CD4-positive, alpha-beta T cell treated with Interleukin-4 for 4 hours (primary cell): ENCODE measurements at regions not wholly inside any gene's neighbourhood (a gene's known extent, or its start where the extent isn't known, plus 50 kb on each side); places are given as distances from the start of the nearest gene placed in this dataset.

Experiments used
- DNase-seq: peaks from one replicate; pipeline ENCODE4 v3.0.0-alpha.2; 2020

DNA sequence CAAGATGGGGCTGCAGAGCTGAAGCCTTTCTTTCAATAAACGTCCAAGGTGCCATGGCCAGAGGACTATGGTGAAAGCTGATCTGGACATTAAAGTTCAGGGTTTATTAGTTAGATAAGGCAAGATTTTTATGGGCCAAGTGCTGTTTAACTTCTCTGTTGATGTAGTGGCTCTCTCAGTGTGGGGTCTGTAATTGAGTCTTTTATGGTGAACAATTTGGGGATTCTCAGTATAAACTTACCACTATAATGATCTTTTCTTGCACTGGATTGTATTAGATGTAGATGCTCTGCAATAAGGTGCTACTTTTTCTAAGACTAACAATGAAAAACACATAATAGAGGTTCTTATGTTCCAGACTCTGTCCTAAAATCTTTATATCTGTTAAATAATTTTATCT lies 190.1 kb upstream of the KLF12 start:
- no peak for DNase-seq

DNA sequence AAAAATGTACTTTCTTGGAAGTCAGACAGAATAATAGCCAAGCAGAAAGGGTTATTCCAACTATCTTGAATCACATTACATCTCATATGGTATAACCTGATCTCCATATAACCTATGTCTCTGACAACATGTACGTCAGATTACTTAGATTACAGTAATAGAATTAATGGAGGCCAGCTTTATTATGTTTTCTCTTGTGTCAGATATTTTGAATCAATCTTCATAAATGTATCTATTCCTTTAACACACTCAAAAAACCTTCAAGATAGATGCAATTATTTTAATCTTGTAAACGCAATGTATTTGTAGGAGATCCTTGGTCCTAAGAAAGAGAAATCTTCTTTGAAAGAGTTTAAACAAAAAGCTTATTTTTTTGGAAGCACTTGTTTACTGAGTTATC lies 188.4 kb upstream of the KLF12 start:
- DNase-seq, result no peak

DNA sequence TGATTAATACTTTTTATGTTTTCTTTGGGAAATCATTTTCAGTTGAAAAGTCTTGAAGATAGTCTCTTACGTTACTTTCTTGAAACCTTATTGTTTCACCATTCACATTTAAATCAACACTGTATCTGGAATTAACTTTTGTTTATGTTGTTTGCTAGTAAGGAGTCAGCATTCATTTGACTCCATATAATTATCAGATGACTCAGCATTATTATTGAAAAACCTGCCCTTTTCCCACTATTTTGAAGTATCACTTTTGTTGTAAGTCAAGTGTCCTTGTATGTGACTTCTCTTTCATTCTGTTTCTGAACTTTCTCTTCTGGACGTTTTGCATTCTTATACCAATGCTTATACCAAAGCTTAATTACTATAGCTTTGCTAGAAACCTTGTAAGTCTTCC lies 186.1 kb upstream of the KLF12 start:
- DNase-seq, result no peak

DNA sequence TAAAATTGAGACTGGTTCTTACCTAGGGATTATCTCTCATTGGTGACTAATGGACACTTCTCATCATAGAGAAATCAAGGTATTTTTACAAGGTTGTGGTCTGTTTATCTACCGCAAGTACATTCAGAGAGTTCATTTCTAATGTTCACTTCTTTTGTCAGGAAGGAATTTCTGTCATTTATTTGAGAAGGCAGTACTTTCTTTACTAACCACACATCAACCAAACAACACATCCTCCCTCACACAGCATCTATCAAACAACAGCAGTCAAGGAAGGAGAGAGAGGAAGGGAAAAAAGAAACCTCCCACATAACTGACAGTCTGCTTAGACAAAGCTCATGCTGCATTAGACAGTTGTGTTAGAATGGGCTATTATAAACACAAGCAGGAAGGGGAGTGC lies 182.3 kb upstream of the KLF12 start:
- no peak for DNase-seq

DNA sequence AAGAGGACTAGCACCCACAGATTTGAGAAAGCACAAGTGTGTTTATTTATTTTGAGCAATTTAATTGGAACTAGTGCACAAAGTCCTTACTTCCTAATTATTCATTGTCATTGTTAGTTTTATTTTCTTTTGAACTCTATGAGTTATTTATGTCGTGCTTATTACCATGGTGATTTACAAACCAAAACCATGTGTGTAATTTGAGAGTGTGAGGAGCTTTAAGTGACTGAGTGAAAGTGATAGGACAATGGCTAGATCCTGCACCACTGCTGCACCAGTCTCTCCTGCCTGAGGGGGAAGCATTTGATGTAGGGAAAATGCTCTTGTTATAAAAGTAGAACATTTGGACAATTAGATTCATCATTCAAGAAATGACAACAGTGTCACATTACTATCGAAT lies 172.3 kb upstream of the KLF12 start:
- DNase-seq, result peak; percentile 22

DNA sequence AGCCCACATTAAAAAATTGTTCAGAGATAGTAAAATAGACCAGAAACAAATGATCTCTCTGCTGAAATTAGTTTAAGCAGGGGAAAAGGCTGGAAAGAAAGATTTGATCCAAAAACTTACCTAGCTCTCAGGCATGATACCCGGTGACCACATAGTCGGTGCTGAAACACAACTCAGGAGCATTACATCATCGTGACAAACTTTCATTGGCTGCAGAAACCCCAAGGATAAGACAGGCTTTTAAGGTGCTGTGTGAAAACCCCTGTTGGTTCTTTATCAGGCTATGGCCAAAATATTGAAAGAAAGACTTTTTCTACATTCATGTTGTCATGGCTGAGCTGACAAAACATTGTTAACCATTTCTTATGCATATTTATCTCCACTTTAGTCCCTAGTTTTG lies 171.7 kb upstream of the KLF12 start:
- no peak for DNase-seq

DNA sequence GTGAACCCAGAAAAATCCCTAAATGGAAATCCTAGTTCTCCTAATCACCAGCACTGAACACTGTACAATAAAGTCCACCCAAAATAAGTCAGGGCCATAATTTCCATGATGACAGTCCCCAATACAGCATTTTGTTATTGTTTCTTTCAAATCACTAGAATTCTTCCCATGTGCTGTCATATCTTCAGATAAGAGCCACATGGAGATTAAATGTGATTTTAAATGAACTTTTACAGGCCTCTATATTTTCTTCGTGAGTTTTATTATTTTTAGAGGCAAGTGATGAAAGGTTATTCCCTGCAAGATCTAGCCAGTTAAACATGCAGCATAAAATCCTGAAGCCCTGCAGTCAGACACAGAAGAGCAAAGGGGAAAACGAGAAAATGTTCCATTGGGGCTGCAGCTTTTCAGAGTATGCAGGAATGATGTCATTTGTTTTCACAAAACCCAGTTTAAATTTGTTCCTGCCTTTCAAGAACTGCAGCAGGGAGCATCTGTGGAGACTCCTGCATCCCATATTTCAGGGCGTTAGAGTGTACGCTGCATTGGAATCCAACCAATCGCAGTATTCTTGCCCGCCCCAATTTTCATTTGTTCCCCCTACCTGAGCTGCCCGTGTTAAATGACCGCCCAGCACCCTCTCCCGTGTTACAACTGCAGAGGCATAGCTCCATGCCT lies 167.2 kb upstream of the KLF12 start:
- no peak for DNase-seq

DNA sequence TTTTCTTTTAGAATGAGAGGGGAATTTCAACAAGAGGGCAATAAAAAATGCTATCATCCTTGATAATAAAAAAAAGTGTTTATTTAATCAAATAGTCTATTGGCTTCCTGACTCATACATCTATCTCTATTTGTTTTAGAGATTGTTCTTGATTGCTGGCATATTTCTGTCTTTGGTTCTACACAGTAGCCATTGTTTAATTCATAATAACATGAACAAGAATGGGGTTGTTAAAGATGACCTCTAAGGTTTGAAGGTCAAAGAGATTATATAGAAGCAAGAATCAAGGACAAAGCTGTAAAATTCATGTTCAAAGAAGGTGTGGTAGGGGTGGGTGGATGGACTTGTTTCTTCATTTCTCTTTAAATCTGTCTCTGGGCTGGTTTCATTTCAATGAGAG lies 166.0 kb upstream of the KLF12 start:
- no peak for DNase-seq

DNA sequence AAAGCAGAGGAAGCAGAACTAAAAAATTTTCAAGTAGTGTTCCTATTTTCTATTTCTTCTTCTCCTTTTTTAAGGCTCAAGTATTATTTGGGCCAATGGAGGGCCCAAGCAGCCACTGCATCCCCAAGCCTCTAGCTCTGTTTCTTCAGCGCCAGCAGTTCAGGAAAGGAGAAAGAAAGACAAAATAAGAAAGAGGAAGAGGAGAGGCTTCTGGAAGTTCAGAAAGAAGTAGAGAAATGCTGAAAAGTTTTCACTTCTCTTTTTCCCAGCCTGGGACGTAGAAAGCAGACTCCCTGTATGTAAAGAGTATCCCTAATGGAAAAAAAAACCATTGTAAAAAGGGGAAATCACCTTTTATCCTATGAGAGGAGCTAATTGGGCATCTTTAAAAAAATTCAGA lies 165.5 kb upstream of the KLF12 start:
- no peak for DNase-seq

DNA sequence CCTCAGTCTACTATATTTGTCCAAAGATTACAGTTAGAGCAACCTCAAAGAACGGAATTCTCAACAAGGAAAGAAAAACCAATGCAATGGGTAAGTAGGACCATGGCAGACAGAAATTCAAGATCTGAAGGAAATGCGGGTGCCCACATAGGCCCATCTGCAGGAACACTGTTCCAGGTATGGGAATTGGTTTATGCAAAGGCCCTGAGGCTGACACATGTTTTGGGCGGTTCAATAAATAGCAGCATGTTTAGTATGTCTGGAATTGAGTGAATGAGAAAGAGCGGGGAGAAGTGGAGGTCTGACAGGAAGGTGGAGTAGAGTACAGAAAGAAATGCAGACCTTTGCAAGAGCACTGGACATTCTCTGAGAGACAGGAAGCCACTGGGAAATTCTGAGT lies 164.7 kb upstream of the KLF12 start:
- DNase-seq, result no peak

DNA sequence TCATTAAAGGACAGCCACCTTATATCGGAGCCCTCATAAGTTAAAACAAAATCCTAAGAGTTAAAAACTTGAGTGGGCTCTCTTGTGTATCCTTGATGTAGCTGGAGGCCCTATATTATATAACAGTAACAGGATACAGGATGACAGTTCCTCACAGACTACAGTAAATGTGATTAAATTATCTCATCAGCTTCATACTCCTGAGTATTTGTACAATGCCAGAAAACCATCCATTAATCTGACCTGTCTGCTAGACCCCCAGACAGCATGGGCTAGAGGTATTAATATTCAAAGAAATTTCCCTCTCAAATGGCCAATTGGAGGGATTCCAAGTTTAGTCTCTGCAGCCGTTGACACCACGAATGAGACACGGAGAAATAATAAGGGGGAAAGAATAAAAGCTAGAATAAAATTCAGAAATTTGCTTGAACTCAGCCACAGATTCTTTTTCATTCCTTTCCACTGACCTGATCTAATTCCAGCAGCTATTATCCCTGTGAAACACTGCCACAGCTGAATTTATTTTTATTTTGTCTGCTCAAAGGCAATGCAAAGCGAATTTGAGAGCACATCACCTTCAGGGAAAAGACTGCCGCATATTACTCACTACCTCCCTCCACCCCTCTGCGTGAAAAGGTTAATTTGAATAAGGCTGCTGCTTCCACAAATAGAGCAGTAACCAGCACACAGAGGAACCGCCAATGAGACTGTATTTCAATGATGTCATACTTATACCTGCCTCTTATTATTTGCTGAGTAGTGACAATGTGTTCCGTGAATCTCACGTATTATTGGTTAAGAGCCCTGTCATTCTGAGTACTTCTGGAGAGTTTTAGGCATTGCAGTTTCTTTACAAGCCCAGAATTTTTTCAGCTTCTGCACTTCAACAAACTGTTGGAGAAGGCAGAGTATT lies 155.9 kb upstream of the KLF12 start:
- DNase-seq, result peak; percentile 81

DNA sequence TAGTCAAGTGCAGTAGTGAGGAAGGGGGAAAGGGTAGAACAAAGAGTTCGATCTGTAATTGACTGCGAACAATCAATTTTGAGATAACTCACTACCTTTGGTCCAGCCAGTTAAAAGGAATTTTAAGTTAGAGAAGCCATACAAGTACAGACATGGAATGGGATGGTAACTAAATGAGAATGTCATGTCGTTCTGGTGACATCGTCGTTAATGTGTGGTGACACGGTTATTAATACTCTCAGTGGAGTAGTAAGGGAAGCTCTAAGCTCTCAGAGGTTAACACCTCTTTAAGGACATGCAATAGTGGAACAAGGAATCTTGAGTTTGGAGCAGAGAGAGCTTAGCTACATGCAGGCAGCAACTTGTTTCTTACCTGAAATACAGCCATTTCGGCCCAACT lies 154.9 kb upstream of the KLF12 start:
- no peak for DNase-seq

DNA sequence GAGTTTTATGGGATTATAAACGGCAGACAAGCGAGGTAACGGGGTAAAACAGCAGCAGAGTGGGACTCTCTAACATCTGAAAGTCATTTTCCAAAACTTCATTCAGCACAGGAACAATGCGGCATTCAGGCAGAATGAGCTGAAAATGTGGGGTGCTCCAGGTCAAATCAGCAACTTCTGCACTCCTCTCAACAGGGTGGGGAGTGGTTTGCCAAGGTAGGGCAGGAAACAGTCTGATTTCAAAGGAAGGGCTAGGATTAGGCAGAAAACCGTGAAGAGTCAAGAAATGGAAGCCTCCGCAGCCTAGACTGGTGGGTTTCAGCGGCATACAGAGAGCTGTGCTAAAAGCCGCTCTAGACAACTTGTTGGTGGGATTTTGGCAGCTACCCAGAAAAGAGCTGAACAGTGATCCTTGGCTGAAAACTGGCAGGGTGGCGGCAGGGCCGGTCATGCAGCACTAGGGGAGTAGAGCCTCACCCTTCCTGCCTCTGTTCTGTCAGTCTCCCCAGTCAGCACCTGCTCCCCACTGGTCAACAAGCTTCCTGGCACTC lies 154.2 kb upstream of the KLF12 start:
- DNase-seq, result peak; percentile 52

DNA sequence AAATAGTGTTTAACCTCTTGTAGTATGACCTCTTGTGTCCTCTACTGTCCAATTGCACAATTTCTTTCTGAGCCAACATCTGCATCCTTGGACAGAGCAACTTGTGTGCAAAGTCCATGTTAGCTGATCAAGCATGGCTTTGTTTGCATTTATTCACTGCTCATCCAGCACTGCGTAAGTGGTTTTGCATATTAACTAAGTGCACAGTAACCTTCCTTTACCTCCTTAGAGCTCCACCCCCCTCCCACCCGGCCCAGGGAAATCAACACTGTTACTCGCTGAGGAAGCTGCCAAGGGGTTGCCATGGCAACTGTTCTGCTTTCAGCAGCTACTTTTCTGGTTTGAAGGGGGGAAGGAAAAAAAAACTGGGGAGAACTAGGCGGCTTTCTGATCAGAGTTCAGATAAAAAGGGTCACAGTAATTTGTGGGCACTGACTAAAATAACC lies 153.5 kb upstream of the KLF12 start:
- peak; percentile 97 for DNase-seq

DNA sequence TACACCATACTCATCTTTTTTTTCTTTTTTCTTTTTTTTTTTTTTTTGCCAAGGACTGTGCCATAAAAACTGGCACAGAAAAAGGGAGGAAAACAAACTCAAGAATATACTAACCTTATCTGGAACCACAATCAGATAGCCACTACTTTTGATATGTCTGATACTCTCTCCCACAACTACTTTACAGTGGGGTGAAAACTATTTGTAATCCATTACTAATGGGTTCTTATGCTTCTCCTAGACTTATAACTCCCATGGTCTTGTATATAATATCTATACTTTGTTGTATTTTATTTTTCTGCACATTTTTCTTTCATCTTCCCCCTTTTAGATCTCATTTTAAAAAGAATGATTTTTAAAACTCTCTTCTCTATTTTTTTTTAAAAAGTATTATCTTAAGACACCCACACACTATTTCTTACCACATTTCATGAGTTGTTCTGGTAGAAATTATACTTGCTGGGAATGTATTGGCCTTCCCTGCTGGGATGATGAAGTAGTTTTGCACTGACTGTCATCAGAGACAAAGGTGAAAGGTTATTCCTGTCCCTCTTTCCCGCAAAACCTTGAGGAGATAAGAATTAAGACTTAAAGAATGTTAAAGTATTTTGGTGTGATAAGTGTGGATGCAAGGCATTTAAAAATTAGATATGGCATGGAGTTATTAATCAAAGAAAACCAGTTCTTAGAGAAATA lies 146.7 kb upstream of the KLF12 start:
- no peak for DNase-seq

DNA sequence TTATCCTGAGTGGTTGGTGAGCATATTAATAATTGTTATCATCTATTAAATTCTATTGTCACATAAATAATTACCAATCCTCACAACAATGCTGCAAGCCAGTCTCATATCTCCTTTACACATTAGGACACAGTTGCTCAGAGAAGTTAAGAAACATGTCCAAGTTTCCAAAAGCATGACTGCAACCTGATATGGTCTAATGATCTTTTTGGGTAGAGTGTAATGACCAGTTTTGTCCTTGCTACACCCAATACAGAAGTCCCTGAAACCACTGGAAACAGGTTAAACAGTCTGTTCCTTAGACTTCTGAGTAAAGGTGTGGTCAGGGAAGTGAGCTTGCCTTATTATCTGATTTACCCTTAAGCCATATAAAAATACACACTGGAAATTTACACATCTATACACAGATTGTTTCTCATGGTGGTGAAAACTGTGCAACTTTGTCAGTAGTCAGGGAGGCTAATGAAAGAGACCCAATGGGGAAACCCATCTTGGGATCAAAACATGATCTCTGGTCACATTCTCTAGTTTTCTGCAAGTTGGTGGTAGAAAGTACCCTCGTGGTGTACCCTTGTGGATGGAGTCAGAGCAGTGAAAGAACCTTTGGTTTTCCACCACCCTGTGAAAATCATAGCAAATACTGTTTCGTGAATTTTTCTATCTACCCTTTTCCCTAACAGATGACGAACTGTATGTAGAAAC lies 146.0 kb upstream of the KLF12 start:
- no peak for DNase-seq

DNA sequence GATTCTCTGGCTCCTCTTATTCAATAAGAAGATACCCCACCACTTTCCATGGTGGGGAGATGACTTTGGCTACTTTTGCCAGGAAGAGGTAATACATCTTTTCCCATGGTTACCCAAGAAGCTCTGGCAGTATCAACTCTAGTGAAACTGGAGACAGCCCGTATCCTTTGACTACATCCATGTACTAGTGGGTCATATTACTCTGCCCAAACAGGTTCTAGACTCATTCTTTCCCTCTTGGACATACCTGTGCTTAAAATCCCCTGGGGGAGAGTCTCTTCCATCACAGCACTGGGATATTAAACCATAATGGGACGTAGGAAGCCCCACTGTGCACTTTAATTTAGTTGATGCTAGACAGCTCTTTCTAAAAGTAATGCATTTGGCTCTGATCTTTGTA lies 144.7 kb upstream of the KLF12 start:
- no peak for DNase-seq

DNA sequence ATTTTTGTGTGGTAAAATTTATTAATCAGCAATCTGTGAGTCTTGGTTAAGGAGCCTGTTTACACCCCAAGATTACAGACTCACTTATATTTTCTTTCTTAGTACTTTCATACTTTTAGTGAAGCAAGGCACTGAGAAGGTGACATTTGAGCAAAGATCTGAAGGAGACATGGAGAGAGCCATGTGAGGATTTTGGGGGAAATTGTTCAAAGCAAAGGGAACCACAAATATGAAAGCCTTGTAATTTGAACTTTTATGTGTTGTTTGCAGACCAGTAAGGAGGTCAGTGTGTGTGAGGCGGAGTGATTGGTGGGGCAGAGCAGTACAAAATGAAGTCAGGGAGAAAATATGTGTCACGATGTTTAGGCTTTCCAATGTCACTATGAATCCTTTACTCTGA lies 140.7 kb upstream of the KLF12 start:
- DNase-seq, result no peak

DNA sequence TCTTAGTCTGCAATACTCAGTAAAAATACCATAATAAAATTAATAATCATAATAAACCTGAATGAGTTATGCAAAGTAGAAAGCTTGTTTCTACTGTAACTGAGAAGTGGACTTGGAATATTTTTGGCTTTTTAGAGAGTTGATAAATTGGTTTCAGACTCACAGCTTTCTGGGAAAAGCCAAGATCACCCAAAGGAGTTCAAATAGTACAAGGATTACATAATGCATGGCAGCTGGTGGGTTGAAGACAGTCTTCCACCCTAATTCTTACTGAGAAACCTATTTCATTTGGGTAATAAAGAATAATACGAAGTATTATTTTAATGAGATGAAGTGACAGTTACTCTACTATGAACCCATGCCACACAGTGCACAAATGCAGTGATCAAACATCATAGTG lies 139.4 kb upstream of the KLF12 start:
- DNase-seq, result no peak

DNA sequence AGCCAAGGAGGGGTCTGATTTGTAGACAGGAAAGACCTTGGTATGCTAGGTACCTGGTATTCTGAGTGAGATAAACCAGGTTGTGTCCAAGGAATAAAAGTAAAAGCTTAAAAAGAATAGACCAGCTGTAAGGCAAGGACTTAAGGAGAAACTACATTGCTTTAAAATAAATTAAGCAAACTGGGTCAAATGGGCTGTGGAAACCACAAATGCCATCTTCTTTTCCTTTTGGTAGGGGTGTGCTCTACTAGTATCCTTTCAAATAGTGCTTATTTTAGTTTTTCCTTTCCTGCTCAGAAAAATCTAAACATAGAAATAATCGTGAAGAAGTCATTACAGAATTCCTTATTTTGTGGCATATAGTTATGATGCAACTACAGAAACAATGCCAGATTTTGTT lies 138.6 kb upstream of the KLF12 start:
- no peak for DNase-seq

DNA sequence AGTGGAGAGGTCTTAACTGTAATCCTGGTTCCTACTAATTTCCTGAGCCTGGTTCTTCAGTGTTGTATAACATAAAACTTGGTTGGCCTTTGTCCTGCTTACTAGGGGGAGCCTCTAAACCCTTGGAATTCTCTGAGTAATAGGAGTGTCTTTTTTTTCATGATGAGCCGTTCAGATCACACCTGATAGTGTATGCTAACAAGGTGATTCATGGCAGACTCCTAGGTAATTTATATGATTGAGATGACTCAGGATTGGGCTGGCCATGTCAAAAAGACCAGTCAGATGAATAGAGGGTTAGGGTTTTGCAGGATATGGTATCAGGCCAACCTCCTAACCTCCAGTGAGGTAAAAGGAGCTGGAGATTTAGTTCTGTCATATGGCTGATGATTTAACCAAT lies 135.8 kb upstream of the KLF12 start:
- DNase-seq, result no peak

DNA sequence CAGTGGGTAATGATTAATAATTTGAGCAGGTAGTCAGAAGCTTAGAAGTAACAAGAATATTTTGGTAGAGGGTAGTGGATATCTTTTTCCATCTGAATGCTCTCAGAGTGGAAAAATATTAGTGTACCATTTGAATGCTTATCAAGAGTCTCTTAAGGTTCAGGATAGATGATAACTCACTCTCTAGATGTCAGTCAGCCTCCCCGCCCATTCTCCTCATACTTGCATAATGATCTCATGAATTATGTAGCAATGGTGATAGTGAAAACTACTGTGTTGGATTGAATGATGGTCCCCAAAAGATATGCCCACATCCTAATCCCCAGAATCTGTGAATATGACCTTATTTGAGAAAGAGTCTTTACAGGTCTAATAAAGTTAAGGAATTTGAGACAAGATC lies 132.7 kb upstream of the KLF12 start:
- no peak for DNase-seq

DNA sequence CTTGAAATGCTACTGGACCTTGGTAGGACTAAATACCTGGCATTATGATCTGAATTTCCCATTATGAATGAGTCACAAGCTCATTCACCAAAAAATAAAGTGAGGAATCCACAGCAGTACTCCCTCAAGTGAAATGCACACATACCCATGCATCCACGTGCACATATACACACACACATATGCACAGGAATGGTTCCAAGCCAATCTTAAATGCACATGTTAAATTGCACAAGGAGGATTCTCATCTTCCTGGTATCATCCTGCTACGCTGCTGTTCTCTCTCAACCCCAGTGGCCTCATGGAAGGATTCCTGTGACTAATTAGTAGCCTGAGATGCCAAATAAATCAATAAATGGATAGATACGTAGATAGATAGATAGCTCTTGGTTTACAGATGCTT lies 132.1 kb upstream of the KLF12 start:
- DNase-seq, result no peak
